Astrocyte (in vitro differentiated cells and primary cell): ENCODE measurements at regions not wholly inside any gene's neighbourhood (a gene's known extent, or its start where the extent isn't known, plus 50 kb on each side); places are given as distances from the start of the nearest gene placed in this dataset.

Experiments
- DNase-seq: peaks from one replicate; pipeline ENCODE4 v3.0.0-alpha.2; 2010; ENCODE audit warnings: low read depth
- FAIRE-seq: peaks from 2 replicates; lab custom pipeline; 2011; peaks lifted over from hg19 to GRCh38; lab: Jason Lieb, UNC
- H2AFZ ChIP-seq: 2 replicates; pipeline ENCODE4 v1.6.0; 2012; ENCODE audit warnings: low read depth, low read length, inconsistent platforms
- H3K27ac ChIP-seq: 2 replicates; pipeline ENCODE4 v1.5.1; 2011; ENCODE audit warnings: low read depth, low read length, inconsistent platforms
- H3K27me3 ChIP-seq: 2 replicates; pipeline ENCODE4 v1.6.0; 2011; ENCODE audit warnings: low read length, inconsistent platforms; ENCODE audit not compliant: insufficient read depth
- H3K36me3 ChIP-seq: 2 replicates; pipeline ENCODE4 v1.5.1; 2011; ENCODE audit warnings: low read length, inconsistent platforms; ENCODE audit not compliant: insufficient read depth
- H3K4me1 ChIP-seq: 2 replicates; pipeline ENCODE4 v1.5.1; 2011; ENCODE audit warnings: low read length, inconsistent platforms; ENCODE audit not compliant: insufficient read depth
- H3K4me2 ChIP-seq: 2 replicates; pipeline ENCODE4 v1.6.0; 2012; ENCODE audit warnings: low read length, inconsistent platforms
- H3K4me3 ChIP-seq: 2 replicates; pipeline ENCODE4 v1.5.1; 2011; ENCODE audit warnings: low read depth, mild to moderate bottlenecking, low read length, inconsistent platforms; ENCODE audit not compliant: insufficient read depth
- H3K79me2 ChIP-seq: 2 replicates; pipeline ENCODE4 v1.6.0; 2012; ENCODE audit warnings: mild to moderate bottlenecking, low read length, inconsistent platforms; ENCODE audit not compliant: insufficient read depth
- H3K9ac ChIP-seq: 2 replicates; pipeline ENCODE4 v1.6.0; 2012; ENCODE audit warnings: mild to moderate bottlenecking, low read length, inconsistent platforms
- H3K9me3 ChIP-seq: 2 replicates; pipeline ENCODE4 v1.5.1; 2012; ENCODE audit warnings: low read depth, mild to moderate bottlenecking, low read length, inconsistent platforms; ENCODE audit not compliant: insufficient read depth
- H4K20me1 ChIP-seq: 2 replicates; pipeline ENCODE4 v1.6.0; 2012; ENCODE audit warnings: low read length, inconsistent platforms; ENCODE audit not compliant: insufficient read depth
- H3K27ac Mint-ChIP-seq: one replicate; pipeline ENCODE4 v1.8.0; 2021; ENCODE audit warnings: mild to moderate bottlenecking, mixed read lengths; ENCODE audit not compliant: unreplicated experiment
- H3K27me3 Mint-ChIP-seq: one replicate; pipeline ENCODE4 v1.8.0; 2021; ENCODE audit warnings: low read depth, mixed read lengths; ENCODE audit not compliant: unreplicated experiment
- H3K36me3 Mint-ChIP-seq: one replicate; pipeline ENCODE4 v1.8.0; 2021; ENCODE audit warnings: low read depth, mixed read lengths; ENCODE audit not compliant: unreplicated experiment
- H3K4me1 Mint-ChIP-seq: one replicate; pipeline ENCODE4 v1.8.0; 2021; ENCODE audit warnings: low read depth, mixed read lengths; ENCODE audit not compliant: unreplicated experiment
- H3K4me3 Mint-ChIP-seq: one replicate; pipeline ENCODE4 v1.8.0; 2021; ENCODE audit warnings: mild to moderate bottlenecking, moderate library complexity, mixed read lengths; ENCODE audit not compliant: unreplicated experiment
- H3K9me3 Mint-ChIP-seq: one replicate; pipeline ENCODE4 v1.8.0; 2021; ENCODE audit warnings: mild to moderate bottlenecking, mixed read lengths; ENCODE audit not compliant: unreplicated experiment
- CTCF ChIP-seq: IDR thresholded peaks from 2 replicates; pipeline ENCODE4 v1.5.1; 2011; ENCODE audit warnings: low read depth, mild to moderate bottlenecking, inconsistent platforms, low read length, moderate library complexity; ENCODE audit not compliant: insufficient read depth
- EZH2 ChIP-seq: IDR thresholded peaks from 2 replicates; pipeline ENCODE4 v1.6.1; 2012; ENCODE audit warnings: mild to moderate bottlenecking, low read length, inconsistent platforms; ENCODE audit not compliant: insufficient read depth

- no peaks in the 10 kb centered on the region for H3K27me3 ChIP-seq
- Mint-ChIP-seq H3K27me3 (no peaks in the 10 kb centered on the region), H3K36me3 (no peaks in the 10 kb centered on the region), H3K27ac (no peak overlapping the region), H3K4me3 (no peak overlapping the region), H3K4me1 (peaks cover 18% of the 10 kb centered on the region), H3K9me3 (no peaks in the 10 kb centered on the region)
- H4K20me1 ChIP-seq, result no peaks in the 10 kb centered on the region
- no peak for TF ChIP-seq EZH2
- TF ChIP-seq CTCF, result no peak
- H3K4me2 ChIP-seq, result no peak overlapping the region
- no peaks in the 10 kb centered on the region for H3K36me3 ChIP-seq
- H3K4me1 ChIP-seq, result no peaks in the 10 kb centered on the region
- H3K9ac ChIP-seq, result no peak overlapping the region
- no peak overlapping the region for H3K27ac ChIP-seq
- H3K79me2 ChIP-seq, result no peaks in the 10 kb centered on the region
- no peak overlapping the region for H3K4me3 ChIP-seq
- H2AFZ ChIP-seq, result no peak overlapping the region
- FAIRE-seq, result no peak
- no peak for DNase-seq
- H3K9me3 ChIP-seq, result peaks cover 5% of the 10 kb centered on the region
Measured at GRCh38 chr4:10295301-10295700, 161.9 kb downstream of the ZNF518B start.

- no peak for FAIRE-seq
- Histone ChIP-seq H3K36me3 (no peaks in the 10 kb centered on the region), H3K4me2 (no peak overlapping the region), H3K4me3 (no peak overlapping the region), H4K20me1 (no peaks in the 10 kb centered on the region), H2AFZ (no peak overlapping the region), H3K27me3 (no peaks in the 10 kb centered on the region), H3K9ac (no peak overlapping the region), H3K9me3 (peaks cover 11% of the 10 kb centered on the region), H3K79me2 (no peaks in the 10 kb centered on the region), H3K27ac (no peak overlapping the region), H3K4me1 (no peaks in the 10 kb centered on the region)
- H3K4me3 Mint-ChIP-seq, result no peak overlapping the region
- H3K36me3 Mint-ChIP-seq, result no peaks in the 10 kb centered on the region
- TF ChIP-seq CTCF, result no peak
- TF ChIP-seq EZH2, result no peak
- peaks cover 2% of the 10 kb centered on the region for H3K9me3 Mint-ChIP-seq
- H3K27ac Mint-ChIP-seq, result no peak overlapping the region
- no peak for DNase-seq
- peaks cover 2% of the 10 kb centered on the region for H3K27me3 Mint-ChIP-seq
- peaks cover 17% of the 10 kb centered on the region for H3K4me1 Mint-ChIP-seq
Measured at GRCh38 chr4:10289538-10289906, 167.7 kb downstream of the ZNF518B start.

GRCh38 chr4:10288830-10289537, 168.2 kb downstream of the ZNF518B start:
- Histone ChIP-seq H3K27ac (no peak overlapping the region), H3K27me3 (no peaks in the 10 kb centered on the region), H3K9me3 (peaks cover 9% of the 10 kb centered on the region), H3K36me3 (no peaks in the 10 kb centered on the region), H3K4me2 (no peak overlapping the region), H3K4me1 (no peaks in the 10 kb centered on the region), H4K20me1 (no peaks in the 10 kb centered on the region), H2AFZ (no peak overlapping the region), H3K4me3 (no peak overlapping the region), H3K9ac (no peak overlapping the region), H3K79me2 (no peaks in the 10 kb centered on the region)
- peaks cover 15% of the 10 kb centered on the region for H3K4me1 Mint-ChIP-seq
- H3K27ac Mint-ChIP-seq, result no peak overlapping the region
- DNase-seq, result no peak
- peaks cover 2% of the 10 kb centered on the region for H3K27me3 Mint-ChIP-seq
- H3K4me3 Mint-ChIP-seq, result no peak overlapping the region
- peaks cover 2% of the 10 kb centered on the region for H3K9me3 Mint-ChIP-seq
- TF ChIP-seq CTCF (no peak), EZH2 (no peak)
- FAIRE-seq, result no peak
- no peaks in the 10 kb centered on the region for H3K36me3 Mint-ChIP-seq
